ENCODE measurements at regions not wholly inside any gene's neighbourhood (a gene's known extent, or its start where the extent isn't known, plus 50 kb on each side); places are given as distances from the start of the nearest gene placed in this dataset.

GRCh38 chr3:118272991-118273390 lies 761.7 kb downstream of the IGSF11 start:
- TF ChIP-seq, protein P1, sequence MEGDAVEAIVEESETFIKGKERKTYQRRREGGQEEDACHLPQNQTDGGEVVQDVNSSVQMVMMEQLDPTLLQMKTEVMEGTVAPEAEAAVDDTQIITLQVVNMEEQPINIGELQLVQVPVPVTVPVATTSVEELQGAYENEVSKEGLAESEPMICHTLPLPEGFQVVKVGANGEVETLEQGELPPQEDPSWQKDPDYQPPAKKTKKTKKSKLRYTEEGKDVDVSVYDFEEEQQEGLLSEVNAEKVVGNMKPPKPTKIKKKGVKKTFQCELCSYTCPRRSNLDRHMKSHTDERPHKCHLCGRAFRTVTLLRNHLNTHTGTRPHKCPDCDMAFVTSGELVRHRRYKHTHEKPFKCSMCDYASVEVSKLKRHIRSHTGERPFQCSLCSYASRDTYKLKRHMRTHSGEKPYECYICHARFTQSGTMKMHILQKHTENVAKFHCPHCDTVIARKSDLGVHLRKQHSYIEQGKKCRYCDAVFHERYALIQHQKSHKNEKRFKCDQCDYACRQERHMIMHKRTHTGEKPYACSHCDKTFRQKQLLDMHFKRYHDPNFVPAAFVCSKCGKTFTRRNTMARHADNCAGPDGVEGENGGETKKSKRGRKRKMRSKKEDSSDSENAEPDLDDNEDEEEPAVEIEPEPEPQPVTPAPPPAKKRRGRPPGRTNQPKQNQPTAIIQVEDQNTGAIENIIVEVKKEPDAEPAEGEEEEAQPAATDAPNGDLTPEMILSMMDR (IDR thresholded peaks at IDR 0.05) = no peak

GRCh38 chr3:118277814-118278213 lies 756.8 kb downstream of the IGSF11 start:
- TF ChIP-seq, protein P1 (IDR thresholded peaks at IDR 0.05) = no peak
- no peak for DNase-seq (ENCODE audit: low spot score)
- H3K27ac ChIP-seq = no peak overlapping the region
- no peak overlapping the region for H3K4me3 ChIP-seq

More at GRCh38 chr3:118272991-118273390, 761.7 kb downstream of the IGSF11 start:
- DNase-seq (ENCODE audit: low spot score) = no peak
- no peak overlapping the region for H3K4me3 ChIP-seq
- no peak overlapping the region for H3K27ac ChIP-seq

- no peak for DNase-seq (ENCODE audit: low spot score)
- TF ChIP-seq, protein P1 (IDR thresholded peaks at IDR 0.05) = no peak
- H3K27ac ChIP-seq = no peak overlapping the region
- H3K4me3 ChIP-seq = no peak overlapping the region
Measured at GRCh38 chr3:118292841-118293240, 741.8 kb downstream of the IGSF11 start.

DNA sequence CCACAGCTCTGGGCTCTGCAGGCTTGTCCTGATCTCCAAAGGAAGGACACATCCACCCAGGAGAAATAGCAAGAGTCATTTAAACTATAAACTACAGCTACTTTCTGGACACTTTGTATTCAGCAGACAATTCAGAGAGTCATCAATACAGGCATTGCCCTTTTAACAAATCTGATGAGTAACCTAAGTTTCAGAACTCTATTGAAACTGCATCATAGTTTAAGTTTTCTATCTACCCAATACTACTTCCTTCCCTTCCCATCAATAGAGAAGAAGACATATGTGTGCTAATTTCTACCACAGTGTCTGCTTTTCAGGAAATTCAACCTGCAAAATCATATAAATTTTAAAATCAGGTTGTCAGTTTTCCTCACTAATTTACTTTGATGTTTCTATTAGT lies 736.5 kb downstream of the IGSF11 start:
- H3K27ac ChIP-seq = no peak overlapping the region
- no peak overlapping the region for H3K4me3 ChIP-seq
- TF ChIP-seq, protein P1 (IDR thresholded peaks at IDR 0.05) = no peak
- no peak for DNase-seq (ENCODE audit: low spot score)

DNA sequence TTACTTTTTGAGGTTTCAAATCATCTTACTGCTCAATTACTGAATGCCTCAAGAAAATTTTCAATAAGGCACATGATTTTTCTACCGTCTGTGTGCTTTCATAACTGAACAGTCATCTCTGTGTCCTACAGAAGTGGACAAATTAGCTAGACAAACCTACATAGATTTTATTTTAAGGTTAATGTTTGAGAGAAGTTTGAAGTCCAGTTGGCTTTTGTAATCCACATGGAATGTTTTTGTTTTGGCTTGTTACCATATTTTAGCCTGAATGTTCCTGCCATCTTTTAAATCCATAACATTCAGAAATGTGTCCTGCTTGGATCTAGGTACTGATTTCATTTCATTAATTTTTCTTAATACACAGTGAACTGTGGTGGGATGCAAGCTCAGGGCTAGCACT lies 730.1 kb downstream of the IGSF11 start:
- DNase-seq (ENCODE audit: low spot score) = no peak
- TF ChIP-seq, protein P1 (IDR thresholded peaks at IDR 0.05) = no peak
- H3K27ac ChIP-seq = no peak overlapping the region
- no peak overlapping the region for H3K4me3 ChIP-seq

DNA sequence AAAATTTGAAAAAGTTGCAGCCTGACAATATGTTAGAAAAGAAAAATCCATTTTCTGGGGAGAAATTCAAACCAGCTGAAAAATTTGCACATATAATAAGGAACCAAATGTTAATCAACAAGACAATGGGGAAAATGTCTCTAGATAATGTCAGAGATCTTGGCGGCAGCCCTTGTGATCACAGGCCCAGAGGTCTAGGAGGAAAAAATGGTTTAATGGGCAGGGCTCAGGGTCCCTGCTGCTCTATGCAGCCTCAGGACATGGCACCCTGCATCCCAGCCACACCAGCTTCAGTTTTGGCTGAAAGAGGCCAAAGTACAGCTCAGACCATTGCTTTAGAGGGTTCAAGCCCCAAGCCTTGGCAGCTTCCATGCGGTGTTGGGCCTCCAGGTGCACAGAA lies 701.9 kb downstream of the IGSF11 start:
- DNase-seq (ENCODE audit: low spot score) = no peak
- TF ChIP-seq, protein P1 (IDR thresholded peaks at IDR 0.05) = no peak
- Histone ChIP-seq H3K27ac (no peak overlapping the region), H3K4me3 (no peak overlapping the region)

- Histone ChIP-seq H3K4me3 (no peak overlapping the region), H3K27ac (no peak overlapping the region)
- TF ChIP-seq, protein P1 (IDR thresholded peaks at IDR 0.05) = no peak
- DNase-seq (ENCODE audit: low spot score) = no peak
Measured at GRCh38 chr3:118337649-118338048, 697.0 kb downstream of the IGSF11 start.

Data from coronary artery (tissue), 2 donors.